Neural crest cell (in vitro differentiated cells): ENCODE measurements at regions not wholly inside any gene's neighbourhood (a gene's known extent, or its start where the extent isn't known, plus 50 kb on each side); places are given as distances from the start of the nearest gene placed in this dataset.

Experiments
- DNase-seq: peaks from one replicate; pipeline ENCODE4 v3.0.0; 2021; ENCODE audit warnings: low read depth, mixed read lengths, low spot score
- H3K27ac Mint-ChIP-seq: one replicate; pipeline ENCODE4 v1.8.0; 2021; ENCODE audit warnings: mild to moderate bottlenecking, mixed read lengths; ENCODE audit not compliant: unreplicated experiment
- H3K27me3 Mint-ChIP-seq: 2 replicates; pipeline ENCODE4 v1.8.0; 2021; ENCODE audit warnings: low read depth, mild to moderate bottlenecking, mixed read lengths
- H3K36me3 Mint-ChIP-seq: 2 replicates; pipeline ENCODE4 v1.8.0; 2021; ENCODE audit warnings: low read depth, mild to moderate bottlenecking, mixed read lengths
- H3K4me1 Mint-ChIP-seq: 2 replicates; pipeline ENCODE4 v1.8.0; 2021; ENCODE audit warnings: mixed read lengths
- H3K4me3 Mint-ChIP-seq: one replicate; pipeline ENCODE4 v1.8.0; 2021; ENCODE audit warnings: mild to moderate bottlenecking, mixed read lengths
- H3K9me3 Mint-ChIP-seq: 2 replicates; pipeline ENCODE4 v1.8.0; 2021; ENCODE audit warnings: mixed read lengths
- TF ChIP-seq, protein P1 (sequence below): fragments of 200-600 bp; sonication (generic); conservative IDR thresholded peaks from 2 replicates; pipeline ENCODE4 v1.5.0; 2021; ENCODE audit warnings: antibody characterized with exemption, mild to moderate bottlenecking

- Mint-ChIP-seq H3K27ac (no peak overlapping the region), H3K9me3 (no peaks in the 10 kb centered on the region), H3K4me1 (peaks cover 18% of the 10 kb centered on the region), H3K4me3 (no peak overlapping the region), H3K36me3 (no peaks in the 10 kb centered on the region), H3K27me3 (no peaks in the 10 kb centered on the region)
- no peak for DNase-seq
- TF ChIP-seq, protein P1, sequence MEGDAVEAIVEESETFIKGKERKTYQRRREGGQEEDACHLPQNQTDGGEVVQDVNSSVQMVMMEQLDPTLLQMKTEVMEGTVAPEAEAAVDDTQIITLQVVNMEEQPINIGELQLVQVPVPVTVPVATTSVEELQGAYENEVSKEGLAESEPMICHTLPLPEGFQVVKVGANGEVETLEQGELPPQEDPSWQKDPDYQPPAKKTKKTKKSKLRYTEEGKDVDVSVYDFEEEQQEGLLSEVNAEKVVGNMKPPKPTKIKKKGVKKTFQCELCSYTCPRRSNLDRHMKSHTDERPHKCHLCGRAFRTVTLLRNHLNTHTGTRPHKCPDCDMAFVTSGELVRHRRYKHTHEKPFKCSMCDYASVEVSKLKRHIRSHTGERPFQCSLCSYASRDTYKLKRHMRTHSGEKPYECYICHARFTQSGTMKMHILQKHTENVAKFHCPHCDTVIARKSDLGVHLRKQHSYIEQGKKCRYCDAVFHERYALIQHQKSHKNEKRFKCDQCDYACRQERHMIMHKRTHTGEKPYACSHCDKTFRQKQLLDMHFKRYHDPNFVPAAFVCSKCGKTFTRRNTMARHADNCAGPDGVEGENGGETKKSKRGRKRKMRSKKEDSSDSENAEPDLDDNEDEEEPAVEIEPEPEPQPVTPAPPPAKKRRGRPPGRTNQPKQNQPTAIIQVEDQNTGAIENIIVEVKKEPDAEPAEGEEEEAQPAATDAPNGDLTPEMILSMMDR, result no peak
Observed at GRCh38 chr2:215839309-215839708, 174.0 kb downstream of the MREG start.

- Mint-ChIP-seq H3K4me3 (no peak overlapping the region), H3K36me3 (no peaks in the 10 kb centered on the region), H3K27me3 (no peaks in the 10 kb centered on the region), H3K27ac (no peak overlapping the region), H3K9me3 (no peaks in the 10 kb centered on the region), H3K4me1 (peaks cover 25% of the 10 kb centered on the region)
- DNase-seq, result no peak
- TF ChIP-seq, protein P1, result no peak
Observed at GRCh38 chr2:215836881-215837280, 176.5 kb downstream of the MREG start.

GRCh38 chr2:215835657-215836056 lies 177.7 kb downstream of the MREG start:
- peaks cover 25% of the 10 kb centered on the region for H3K4me1 Mint-ChIP-seq
- no peaks in the 10 kb centered on the region for H3K27me3 Mint-ChIP-seq
- H3K9me3 Mint-ChIP-seq, result no peaks in the 10 kb centered on the region
- no peak for DNase-seq
- H3K4me3 Mint-ChIP-seq, result no peak overlapping the region
- TF ChIP-seq, protein P1, result no peak
- H3K36me3 Mint-ChIP-seq, result no peaks in the 10 kb centered on the region
- H3K27ac Mint-ChIP-seq, result no peak overlapping the region

GRCh38 chr2:215835231-215835630 lies 178.1 kb downstream of the MREG start:
- Mint-ChIP-seq H3K4me3 (no peak overlapping the region), H3K27me3 (no peaks in the 10 kb centered on the region), H3K9me3 (no peaks in the 10 kb centered on the region), H3K4me1 (peaks cover 25% of the 10 kb centered on the region), H3K36me3 (no peaks in the 10 kb centered on the region), H3K27ac (no peak overlapping the region)
- DNase-seq, result no peak
- TF ChIP-seq, protein P1, result no peak

DNA sequence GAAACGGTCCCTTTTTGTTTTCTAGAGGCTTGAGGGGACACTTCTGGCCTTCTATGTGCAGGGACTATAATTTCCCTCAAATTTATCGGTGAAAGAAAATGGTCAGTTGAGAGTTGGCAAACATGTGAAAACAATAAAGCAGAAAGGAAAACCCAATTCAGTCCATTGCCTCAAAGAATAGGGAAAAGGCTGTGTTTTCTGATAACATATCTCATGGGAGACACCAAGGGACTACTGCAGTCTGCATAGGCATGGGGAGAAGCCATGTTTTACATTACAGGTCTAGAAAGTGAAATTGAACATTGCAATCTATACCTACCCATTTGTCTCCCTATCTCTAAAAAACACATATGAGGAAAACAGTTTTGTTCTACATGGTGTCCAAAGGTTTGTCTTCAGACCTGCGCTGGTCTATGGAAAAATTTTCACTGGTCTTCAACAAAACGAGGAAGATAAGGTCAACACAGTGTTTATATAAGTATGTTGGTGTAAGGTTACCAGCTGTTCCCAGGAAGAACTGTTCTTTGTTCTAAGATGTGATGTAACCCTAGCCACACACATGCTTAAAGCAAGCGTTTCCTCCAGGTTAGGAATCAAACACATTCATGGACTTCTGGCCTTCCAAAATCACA lies 179.7 kb downstream of the MREG start:
- Mint-ChIP-seq H3K27ac (no peak overlapping the region), H3K4me1 (peaks cover 18% of the 10 kb centered on the region), H3K36me3 (no peaks in the 10 kb centered on the region), H3K9me3 (no peaks in the 10 kb centered on the region), H3K4me3 (no peak overlapping the region), H3K27me3 (no peaks in the 10 kb centered on the region)
- DNase-seq, result no peak
- TF ChIP-seq, protein P1, result no peak
